Gastrocnemius medialis (tissue), 4 donors: ENCODE measurements at regions not wholly inside any gene's neighbourhood (a gene's known extent, or its start where the extent isn't known, plus 50 kb on each side); places are given as distances from the start of the nearest gene placed in this dataset.

Experiments used
- ATAC-seq, 2 donors: fragments of 150-250 bp; one replicate each; pipeline ENCODE4 v1.9.1; 2016
- DNase-seq, 2 donors: peaks; one replicate each; pipeline ENCODE4 v3.0.0-alpha.2; 2019
- H3K27ac ChIP-seq, 4 donors: fragments of 200-600 bp; sonication (generic); 1 replicate in 1 of 4; 2 replicates in 3 of 4; pipeline ENCODE4 v1.5.1; 2016 to 2018; ENCODE audit warnings: mild to moderate bottlenecking in 2 of 4, moderate library complexity in 1 of 4
- H3K27me3 ChIP-seq, 3 donors: fragments of 200-600 bp; sonication (generic) in 2 of 3; 1 replicate in 1 of 3; 2 replicates in 2 of 3; pipeline versions ENCODE4 v1.5.1 to v1.6.0; 2016 to 2019; ENCODE audit warnings: mild to moderate bottlenecking in 1 of 3, moderate library complexity in 1 of 3
- H3K36me3 ChIP-seq, 2 donors: fragments of 200-600 bp; sonication (generic) in 1 of 2; one replicate each; pipeline ENCODE4 v1.5.1; 2017 to 2018
- H3K4me1 ChIP-seq, 2 donors: fragments of 200-600 bp; sonication (generic) in 1 of 2; one replicate each; pipeline ENCODE4 v1.5.1; 2016 to 2017; ENCODE audit warnings: mild to moderate bottlenecking in 2 of 2
- H3K4me3 ChIP-seq, 4 donors: fragments of 200-600 bp; sonication (generic) in 3 of 4; 1 replicate in 1 of 4; 2 replicates in 3 of 4; pipeline ENCODE4 v1.5.1; 2016 to 2019; ENCODE audit warnings: mild to moderate bottlenecking in 2 of 4
- H3K9me3 ChIP-seq, 3 donors: fragments of 200-600 bp; sonication (generic) in 2 of 3; 1 replicate in 1 of 3; 2 replicates in 2 of 3; pipeline ENCODE4 v1.5.1; 2016 to 2019
- CTCF ChIP-seq, 5 experiments: fragments of 450-650 bp in 3 of 5; fragments of 200-600 bp in 2 of 5; sonication (generic) in 2 of 5; IDR thresholded peaks in 4 of 5; conservative IDR thresholded peaks in 1 of 5; 1 replicate in 4 of 5; 2 replicates in 1 of 5; pipeline ENCODE4 v1.5.1; 2016 to 2019; ENCODE audit warnings: antibody characterized with exemption in 5 of 5, mild to moderate bottlenecking in 3 of 5, moderate library complexity in 3 of 5
- POLR2A ChIP-seq, 2 donors: fragments of 450-650 bp; IDR thresholded peaks; one replicate each; pipeline ENCODE4 v1.6.1; 2017; ENCODE audit warnings: antibody characterized with exemption in 2 of 2, mild to moderate bottlenecking in 2 of 2, moderate library complexity in 2 of 2
- in situ Hi-C, 4 donors: fragments of 200-750 bp; cut with MboI; loops; one replicate each; pipeline versions ENCODE4 v1.15.0 to v1.8.0; 2017; ENCODE audit warnings: low sequenced_read_pairs in 4 of 4
- intact Hi-C: fragments of 100-400 bp; cut with DNase I; formaldehyde crosslinking; loops from one replicate; pipeline ENCODE4 v1.15.1; 2023; ENCODE audit warnings: low total_unique reads

GRCh38 chr3:5811016-5811415, 623.5 kb downstream of the EDEM1 start:
- no peaks in the 10 kb centered on the region for H3K4me1 ChIP-seq
- DNase-seq (no peak), ATAC-seq (no peak)
- TF ChIP-seq POLR2A (IDR thresholded peaks at IDR 0.05) = no peak
- TF ChIP-seq CTCF (IDR thresholded peaks at IDR 0.05 in 4 of 5, conservative IDR thresholded peaks at IDR 0.05 in 1 of 5) = no peak
- in situ Hi-C loops = no loop called here
- H3K9me3 ChIP-seq = no peaks in the 10 kb centered on the region
- H3K27me3 ChIP-seq = no peaks in the 10 kb centered on the region
- intact Hi-C loops = no loop called here
- H3K36me3 ChIP-seq = no peaks in the 10 kb centered on the region
- no peak overlapping the region for H3K27ac ChIP-seq
- no peak overlapping the region for H3K4me3 ChIP-seq

- no peaks in the 10 kb centered on the region for H3K9me3 ChIP-seq
- no peaks in the 10 kb centered on the region for H3K36me3 ChIP-seq
- no peak overlapping the region for H3K4me3 ChIP-seq
- ATAC-seq (no peak), DNase-seq (no peak)
- intact Hi-C loops (no loop called here), in situ Hi-C loops (no loop called here)
- no peaks in the 10 kb centered on the region for H3K27me3 ChIP-seq
- no peak overlapping the region for H3K27ac ChIP-seq
- no peak for TF ChIP-seq CTCF (IDR thresholded peaks at IDR 0.05 in 4 of 5, conservative IDR thresholded peaks at IDR 0.05 in 1 of 5)
- no peak for TF ChIP-seq POLR2A (IDR thresholded peaks at IDR 0.05)
- H3K4me1 ChIP-seq = no peaks in the 10 kb centered on the region
These were observed 626.0 kb downstream of the EDEM1 start for GRCh38 chr3:5813521-5813920.

GRCh38 chr3:5822843-5823242, 635.3 kb downstream of the EDEM1 start:
- TF ChIP-seq CTCF (IDR thresholded peaks at IDR 0.05 in 4 of 5, conservative IDR thresholded peaks at IDR 0.05 in 1 of 5) (no peak), POLR2A (IDR thresholded peaks at IDR 0.05) (no peak)
- ATAC-seq = no peak
- intact Hi-C loops = no loop called here

GRCh38 chr3:5826467-5826866, 639.0 kb downstream of the EDEM1 start:
- DNase-seq = no peak
- Histone ChIP-seq H3K9me3 (no peaks in the 10 kb centered on the region), H3K36me3 (no peaks in the 10 kb centered on the region), H3K27me3 (no peaks in the 10 kb centered on the region), H3K4me3 (no peak overlapping the region), H3K4me1 (no peaks in the 10 kb centered on the region), H3K27ac (no peak overlapping the region)
- no peak for ATAC-seq
- intact Hi-C loops (no loop called here), in situ Hi-C loops (no loop called here)
- TF ChIP-seq CTCF (IDR thresholded peaks at IDR 0.05 in 4 of 5, conservative IDR thresholded peaks at IDR 0.05 in 1 of 5) (no peak), POLR2A (IDR thresholded peaks at IDR 0.05) (no peak)

More at GRCh38 chr3:5822843-5823242, 635.3 kb downstream of the EDEM1 start:
- Histone ChIP-seq H3K27me3 (no peaks in the 10 kb centered on the region), H3K4me3 (no peak overlapping the region), H3K9me3 (no peaks in the 10 kb centered on the region), H3K27ac (no peak overlapping the region), H3K36me3 (no peaks in the 10 kb centered on the region), H3K4me1 (no peaks in the 10 kb centered on the region)
- in situ Hi-C loops = no loop called here
- no peak for DNase-seq

GRCh38 chr3:5828251-5828650, 640.7 kb downstream of the EDEM1 start:
- intact Hi-C loops (no loop called here), in situ Hi-C loops (no loop called here)
- no peak for ATAC-seq
- Histone ChIP-seq H3K4me1 (no peaks in the 10 kb centered on the region), H3K36me3 (no peaks in the 10 kb centered on the region), H3K9me3 (no peaks in the 10 kb centered on the region), H3K4me3 (no peak overlapping the region), H3K27ac (no peak overlapping the region), H3K27me3 (no peaks in the 10 kb centered on the region)
- TF ChIP-seq CTCF (IDR thresholded peaks at IDR 0.05 in 4 of 5, conservative IDR thresholded peaks at IDR 0.05 in 1 of 5) (no peak), POLR2A (IDR thresholded peaks at IDR 0.05) (no peak)
- no peak for DNase-seq
